ENCODE measurements at regions not wholly inside any gene's neighbourhood (a gene's known extent, or its start where the extent isn't known, plus 50 kb on each side); places are given as distances from the start of the nearest gene placed in this dataset.

DNA sequence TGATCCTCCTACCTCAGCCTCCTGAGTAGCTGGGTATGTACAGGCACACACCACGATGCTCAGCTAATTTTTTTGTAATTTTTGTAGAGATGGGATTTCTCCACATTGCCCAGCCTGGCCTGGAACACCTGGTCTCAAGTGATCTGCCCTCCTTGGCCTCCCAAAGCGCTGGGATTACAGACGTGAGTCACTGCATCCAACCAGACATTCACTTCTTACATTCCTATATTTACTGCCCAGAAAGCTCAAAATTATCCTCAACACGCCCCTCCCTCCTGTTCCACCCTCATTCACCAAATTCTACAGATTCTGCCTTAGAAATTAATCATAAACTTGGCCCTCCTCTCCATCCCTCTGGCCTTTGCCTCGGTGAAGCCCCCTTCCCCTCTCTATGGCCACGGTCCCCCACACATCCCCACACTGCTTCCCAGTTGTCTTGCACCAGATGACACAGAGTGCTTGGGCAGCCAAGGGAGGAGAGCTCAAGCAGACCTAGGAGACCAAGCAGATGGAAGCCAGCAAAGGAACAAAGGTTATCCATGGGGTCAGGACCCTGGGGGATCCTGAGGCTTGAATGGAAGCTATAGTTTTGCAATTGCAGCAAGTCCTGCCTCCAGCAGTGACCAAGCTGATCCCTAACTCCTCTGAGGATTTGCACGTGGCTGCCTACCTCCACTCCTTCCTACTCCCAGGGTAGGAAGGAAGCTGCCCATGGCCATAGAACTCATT lies 213.2 kb upstream of the FOXN3 start:
- POLR2A ChIA-PET = interaction anchor here (1.1 to 2.0 kb wide), 3 partner anchors 9 to 11 kb away, joined by 3 to 7 read pairs (median 4); no protein-coding TSS in a partner anchor
- DNase-seq = no peak
- CTCF ChIA-PET = interaction anchor here (1.2 to 1.4 kb wide), 2 partner anchors 8 to 215 kb away, joined by 3 to 5 read pairs; no protein-coding TSS in a partner anchor
- Mint-ChIP-seq H3K9me3 (peaks cover 19% of the 10 kb centered on the region), H3K27me3 (no peaks in the 10 kb centered on the region), H3K4me3 (no peak overlapping the region), H3K27ac (no peak overlapping the region), H3K4me1 (peaks cover 40% of the 10 kb centered on the region), H3K36me3 (ENCODE audit: low read depth) (peaks cover 24% of the 10 kb centered on the region)

- POLR2A ChIA-PET = interaction anchor here (1.7 to 2.0 kb wide), 2 partner anchors 10 to 12 kb away, joined by 4 to 7 read pairs; no protein-coding TSS in a partner anchor
- H3K9me3 Mint-ChIP-seq = peaks cover 20% of the 10 kb centered on the region
- CTCF ChIA-PET = interaction anchor here (1.4 kb wide), 1 partner anchor 9 kb away, joined by 5 read pairs; no protein-coding TSS in a partner anchor
- H3K27ac Mint-ChIP-seq = no peak overlapping the region
- H3K36me3 Mint-ChIP-seq (ENCODE audit: low read depth) = peaks cover 27% of the 10 kb centered on the region
- peaks cover 40% of the 10 kb centered on the region for H3K4me1 Mint-ChIP-seq
- DNase-seq = no peak
- no peak overlapping the region for H3K4me3 Mint-ChIP-seq
- no peaks in the 10 kb centered on the region for H3K27me3 Mint-ChIP-seq
These were observed 212.3 kb upstream of the FOXN3 start for GRCh38 chr14:89629383-89629782.

- peaks cover 27% of the 10 kb centered on the region for H3K36me3 Mint-ChIP-seq (ENCODE audit: low read depth)
- no peak overlapping the region for H3K4me3 Mint-ChIP-seq
- peaks cover 40% of the 10 kb centered on the region for H3K4me1 Mint-ChIP-seq
- DNase-seq = no peak
- POLR2A ChIA-PET = interaction anchor here (0.8 kb wide), 1 partner anchor 13 kb away, joined by 3 read pairs; no protein-coding TSS in a partner anchor
- no peak overlapping the region for H3K27ac Mint-ChIP-seq
- CTCF ChIA-PET = no interaction called here
- H3K9me3 Mint-ChIP-seq = peaks cover 20% of the 10 kb centered on the region
- H3K27me3 Mint-ChIP-seq = no peaks in the 10 kb centered on the region
These were observed 211.5 kb upstream of the FOXN3 start for GRCh38 chr14:89628521-89628920.

DNA sequence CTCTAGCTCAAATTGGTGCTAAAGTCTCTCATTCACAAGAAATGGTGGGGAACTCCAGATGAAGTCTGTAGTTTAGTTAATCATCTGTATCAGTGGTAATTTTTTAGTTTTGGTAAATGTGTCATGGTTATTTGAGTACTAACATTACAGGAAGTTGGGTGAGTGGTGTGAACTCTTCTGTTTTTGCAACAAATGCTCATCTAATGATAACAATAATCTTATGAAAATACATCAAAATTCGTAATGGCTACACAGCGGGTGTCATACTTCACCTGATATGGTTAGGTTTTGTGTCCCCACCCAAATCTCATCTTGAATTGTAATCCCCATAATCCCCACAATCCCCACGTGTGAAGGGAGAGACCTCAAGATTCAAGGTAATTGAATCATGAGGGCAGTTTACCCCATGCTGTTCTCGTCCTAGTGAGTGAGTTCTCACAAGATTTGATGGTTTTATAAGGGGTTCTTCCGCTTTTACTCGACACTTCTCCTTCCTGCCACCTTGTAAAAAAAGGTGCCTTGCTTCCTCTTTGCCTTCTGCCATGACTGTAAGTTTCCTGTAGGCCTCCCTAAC lies 209.3 kb upstream of the FOXN3 start:
- H3K36me3 Mint-ChIP-seq (ENCODE audit: low read depth) = peaks cover 27% of the 10 kb centered on the region
- H3K4me3 Mint-ChIP-seq = no peak overlapping the region
- ChIA-PET CTCF (no interaction called here), POLR2A (interaction anchor here (2.2 kb wide), 1 partner anchor 15 kb away, joined by 10 read pairs; no protein-coding TSS in a partner anchor)
- H3K9me3 Mint-ChIP-seq = peaks cover 20% of the 10 kb centered on the region
- no peak for DNase-seq
- peak overlapping the region; percentile 74 for H3K27ac Mint-ChIP-seq
- peaks cover 51% of the 10 kb centered on the region for H3K4me1 Mint-ChIP-seq
- H3K27me3 Mint-ChIP-seq = no peaks in the 10 kb centered on the region

DNA sequence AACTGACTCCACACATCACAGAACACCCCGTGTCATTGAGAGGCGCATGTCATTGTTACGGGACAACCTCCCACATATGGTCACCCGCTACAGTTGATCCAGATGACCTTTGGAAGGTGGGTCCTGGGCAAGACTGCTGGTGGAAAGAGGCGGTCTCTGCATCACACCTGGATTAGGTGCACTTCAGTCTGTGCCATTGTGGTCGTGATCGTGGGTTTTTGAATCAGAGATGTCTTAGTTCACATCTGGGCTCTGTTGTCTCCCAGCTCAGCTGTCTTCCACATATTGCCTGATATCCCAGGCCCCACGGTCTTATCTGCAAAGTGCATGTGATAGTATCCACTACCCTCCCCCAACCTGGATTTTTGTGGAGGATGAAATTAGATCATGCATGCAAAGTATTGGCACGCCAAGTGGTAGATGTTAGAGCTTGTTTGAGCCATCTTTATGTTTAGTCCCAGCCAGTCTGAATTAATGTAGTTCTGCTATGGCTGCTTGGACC lies 208.7 kb upstream of the FOXN3 start:
- Mint-ChIP-seq H3K27me3 (no peaks in the 10 kb centered on the region), H3K9me3 (peaks cover 20% of the 10 kb centered on the region), H3K4me1 (peaks cover 51% of the 10 kb centered on the region), H3K36me3 (ENCODE audit: low read depth) (peaks cover 27% of the 10 kb centered on the region), H3K4me3 (no peak overlapping the region), H3K27ac (peak overlapping the region; percentile 74)
- DNase-seq = no peak
- ChIA-PET CTCF (no interaction called here), POLR2A (interaction anchor here (2.2 kb wide), 1 partner anchor 16 kb away, joined by 10 read pairs; no protein-coding TSS in a partner anchor)

DNA sequence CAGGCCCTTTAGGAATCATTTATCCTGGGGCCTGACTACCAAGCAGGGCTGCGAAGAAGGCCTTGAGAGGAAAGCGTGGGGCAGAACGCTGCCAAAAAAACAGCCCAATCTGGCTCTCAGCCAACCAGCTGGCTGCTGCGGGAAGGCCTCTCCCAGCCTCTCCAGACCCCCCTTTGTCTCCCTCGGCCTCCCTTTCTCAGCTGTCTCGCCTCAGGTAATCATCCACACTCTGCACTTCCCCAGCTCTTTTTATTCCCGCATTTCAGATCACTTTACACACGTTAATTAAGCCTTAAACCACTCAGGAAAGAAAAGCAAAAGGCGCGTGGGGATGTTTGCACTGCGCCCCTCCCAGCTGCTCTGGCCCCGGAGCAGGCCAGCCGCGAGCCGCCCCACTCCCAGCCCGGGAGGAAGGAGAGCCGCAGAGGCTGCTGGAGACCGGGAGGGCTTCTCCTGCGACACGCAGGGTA lies 208.2 kb upstream of the FOXN3 start:
- H3K4me3 Mint-ChIP-seq = no peak overlapping the region
- no peak overlapping the region for H3K27ac Mint-ChIP-seq
- H3K36me3 Mint-ChIP-seq (ENCODE audit: low read depth) = peaks cover 27% of the 10 kb centered on the region
- H3K9me3 Mint-ChIP-seq = peaks cover 20% of the 10 kb centered on the region
- H3K4me1 Mint-ChIP-seq = peaks cover 52% of the 10 kb centered on the region
- no peaks in the 10 kb centered on the region for H3K27me3 Mint-ChIP-seq
- ChIA-PET CTCF (no interaction called here), POLR2A (interaction anchor here (1.0 to 2.2 kb wide), 2 partner anchors 16 to 96 kb away, joined by 3 to 10 read pairs; no protein-coding TSS in a partner anchor)
- DNase-seq = no peak

- H3K27ac Mint-ChIP-seq = no peak overlapping the region
- no peak for DNase-seq
- CTCF ChIA-PET = no interaction called here
These were observed 207.6 kb upstream of the FOXN3 start for GRCh38 chr14:89624500-89625156.

DNA sequence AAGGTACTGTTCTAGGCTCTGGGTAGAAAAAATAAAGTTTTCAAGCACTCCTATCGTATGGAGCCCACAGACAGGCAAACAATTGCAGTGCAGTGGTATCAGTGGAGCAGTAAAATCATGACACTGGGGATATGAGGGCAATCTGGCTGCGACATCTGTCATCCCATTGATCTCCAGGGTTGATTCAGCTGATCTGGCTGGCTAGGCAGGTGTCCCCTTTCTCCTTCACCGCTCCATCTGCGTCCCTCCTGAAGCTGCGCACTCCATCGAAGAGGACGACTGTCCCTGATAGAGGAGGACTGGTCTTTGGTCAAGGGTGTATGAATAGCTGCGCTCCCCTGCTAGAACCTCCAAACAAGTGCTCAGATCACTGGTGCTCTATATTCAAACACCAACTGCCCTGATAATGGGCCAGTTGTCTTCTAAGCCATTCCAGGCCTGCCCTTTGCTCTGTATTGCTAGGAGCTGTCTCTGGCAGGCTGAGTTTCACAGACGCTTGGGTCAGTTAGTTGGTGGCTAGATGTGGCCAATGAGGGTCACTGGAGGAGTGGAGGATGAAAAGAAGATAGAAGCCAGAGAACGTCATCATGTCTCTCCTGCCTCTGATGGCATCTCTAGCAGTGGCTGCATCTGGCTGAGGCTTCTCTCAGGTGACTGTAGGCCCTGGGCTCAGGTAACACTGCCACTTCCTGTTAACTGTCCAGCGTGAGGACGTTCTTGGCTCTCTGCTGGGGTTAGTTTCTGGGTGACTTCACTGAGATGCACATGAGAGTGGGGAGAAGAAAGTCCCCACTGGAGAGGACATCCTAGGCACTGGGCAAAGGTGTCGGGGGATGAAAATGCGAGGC lies 205.0 kb upstream of the FOXN3 start:
- POLR2A ChIA-PET = interaction anchor here (1.0 to 6.2 kb wide), 4 partner anchors 9 to 761 kb away, joined by 3 to 113 read pairs (median 26); no protein-coding TSS in a partner anchor
- Mint-ChIP-seq H3K27me3 (no peaks in the 10 kb centered on the region), H3K4me1 (peaks cover 43% of the 10 kb centered on the region), H3K4me3 (no peak overlapping the region), H3K9me3 (peaks cover 12% of the 10 kb centered on the region), H3K27ac (peak overlapping the region; percentile 93), H3K36me3 (ENCODE audit: low read depth) (peaks cover 18% of the 10 kb centered on the region)
- no peak for DNase-seq
- CTCF ChIA-PET = interaction anchor here (0.7 kb wide), 2 partner anchors 31 to 98 kb away, joined by 3 read pairs; no protein-coding TSS in a partner anchor

More at GRCh38 chr14:89624500-89625156, 207.6 kb upstream of the FOXN3 start:
- POLR2A ChIA-PET = interaction anchor here (1.0 kb wide), 1 partner anchor 96 kb away, joined by 3 read pairs; no protein-coding TSS in a partner anchor
- no peaks in the 10 kb centered on the region for H3K27me3 Mint-ChIP-seq
- peaks cover 20% of the 10 kb centered on the region for H3K9me3 Mint-ChIP-seq
- peaks cover 51% of the 10 kb centered on the region for H3K4me1 Mint-ChIP-seq
- H3K4me3 Mint-ChIP-seq = no peak overlapping the region
- H3K36me3 Mint-ChIP-seq (ENCODE audit: low read depth) = peaks cover 27% of the 10 kb centered on the region

DNA sequence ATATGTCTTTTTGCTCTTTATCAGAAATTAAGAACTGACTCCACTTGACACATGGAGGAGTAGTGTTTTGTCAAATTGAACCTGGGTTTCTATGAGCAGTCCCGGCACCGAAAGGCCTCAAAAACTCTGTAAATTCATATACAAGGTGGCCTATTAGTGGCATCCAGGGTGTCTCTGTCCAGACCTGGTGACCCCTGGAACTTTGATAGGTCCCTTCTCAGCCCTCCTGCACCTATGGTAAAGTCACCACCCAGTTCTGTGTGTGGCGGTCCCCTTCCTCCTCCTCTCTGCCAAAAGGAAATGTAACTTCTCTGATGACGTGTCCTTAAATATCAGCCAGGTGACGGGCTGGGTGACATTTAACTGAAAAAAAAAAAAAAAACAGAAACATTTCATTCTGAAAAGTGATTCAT lies 204.0 kb upstream of the FOXN3 start:
- peak overlapping the region; percentile 93 for H3K27ac Mint-ChIP-seq
- H3K4me3 Mint-ChIP-seq = peak overlapping the region; percentile 87
- ChIA-PET POLR2A (interaction anchor here (1.0 to 6.2 kb wide), 10 partner anchors 10 to 762 kb away, joined by 3 to 113 read pairs (median 10); no protein-coding TSS in a partner anchor), CTCF (interaction anchor here (2.7 to 3.4 kb wide), 2 partner anchors 20 to 100 kb away, joined by 9 to 11 read pairs; no protein-coding TSS in a partner anchor)
- H3K36me3 Mint-ChIP-seq (ENCODE audit: low read depth) = peaks cover 13% of the 10 kb centered on the region
- H3K4me1 Mint-ChIP-seq = peaks cover 43% of the 10 kb centered on the region
- no peaks in the 10 kb centered on the region for H3K27me3 Mint-ChIP-seq
- peaks cover 5% of the 10 kb centered on the region for H3K9me3 Mint-ChIP-seq
- peak; percentile 65 for DNase-seq

DNA sequence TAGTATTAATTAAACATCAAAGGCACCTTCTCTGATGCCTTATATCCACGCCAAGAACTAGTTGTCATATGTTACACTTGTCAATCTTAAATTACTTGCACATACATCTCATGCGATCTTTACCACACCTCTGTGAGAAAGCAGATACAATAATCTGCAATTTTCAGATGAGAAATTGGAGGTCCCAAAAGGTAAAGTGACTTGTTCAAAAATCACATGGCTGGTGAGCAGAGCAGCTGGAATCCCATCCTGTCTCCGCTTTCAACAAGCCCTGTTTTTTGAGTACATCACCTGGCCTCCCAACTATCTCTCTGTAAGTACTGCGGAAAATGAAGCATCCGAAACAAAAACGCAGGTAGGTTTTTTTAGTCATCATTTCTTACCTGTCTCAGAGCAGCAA lies 203.4 kb upstream of the FOXN3 start:
- Mint-ChIP-seq H3K27me3 (no peaks in the 10 kb centered on the region), H3K9me3 (peaks cover 2% of the 10 kb centered on the region), H3K4me1 (peaks cover 46% of the 10 kb centered on the region), H3K36me3 (ENCODE audit: low read depth) (peaks cover 11% of the 10 kb centered on the region), H3K4me3 (peak overlapping the region; percentile 87), H3K27ac (peak overlapping the region; percentile 93)
- no peak for DNase-seq
- CTCF ChIA-PET = interaction anchor here (1.2 to 3.4 kb wide), 3 partner anchors 21 to 147 kb away, joined by 3 to 11 read pairs (median 9); no protein-coding TSS in a partner anchor
- POLR2A ChIA-PET = interaction anchor here (0.8 to 6.2 kb wide), 16 partner anchors 21 to 763 kb away, joined by 3 to 113 read pairs (median 6); partner anchors contain the start of gene TDP1

DNA sequence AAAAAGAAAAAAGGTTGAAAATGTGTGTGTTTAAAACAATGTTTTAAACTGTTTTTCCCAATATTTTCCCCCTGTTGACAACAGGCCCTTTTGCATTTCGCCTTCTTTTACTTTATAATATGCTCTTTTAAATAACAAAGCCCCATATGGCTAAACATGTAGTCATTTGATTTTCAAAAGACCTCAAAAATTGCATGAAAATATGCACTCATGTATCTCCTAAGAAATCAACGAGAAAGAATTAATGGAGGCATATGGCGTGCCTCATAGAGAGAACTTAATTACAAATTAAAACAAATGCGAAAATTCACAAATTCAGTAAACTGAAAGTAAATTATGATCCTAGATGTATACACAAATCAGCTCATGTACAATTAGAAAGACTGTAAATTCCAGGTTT lies 202.6 kb upstream of the FOXN3 start:
- Mint-ChIP-seq H3K27ac (peak overlapping the region; percentile 93), H3K9me3 (no peaks in the 10 kb centered on the region), H3K36me3 (ENCODE audit: low read depth) (peaks cover 8% of the 10 kb centered on the region), H3K4me3 (peak overlapping the region; percentile 87), H3K27me3 (no peaks in the 10 kb centered on the region), H3K4me1 (peaks cover 55% of the 10 kb centered on the region)
- ChIA-PET CTCF (interaction anchor here (1.2 to 3.4 kb wide), 3 partner anchors 22 to 148 kb away, joined by 3 to 11 read pairs (median 9); no protein-coding TSS in a partner anchor), POLR2A (interaction anchor here (0.6 to 6.2 kb wide), 24 partner anchors 11 to 336 kb away, joined by 3 to 113 read pairs (median 4); partner anchors contain the start of genes EFCAB11 and TDP1)
- no peak for DNase-seq
